NCI-H2081 (cell line): ENCODE measurements at regions not wholly inside any gene's neighbourhood (a gene's known extent, or its start where the extent isn't known, plus 50 kb on each side); places are given as distances from the start of the nearest gene placed in this dataset.

Experiments used
- DNase-seq, 2 experiments: peaks; one replicate each; lab custom pipeline; 2025; lab: John Stamatoyannopoulos, UW

GRCh38 chr13:107113387-107113786 lies 545.5 kb upstream of the ARGLU1 start:
- no peak for DNase-seq

GRCh38 chr13:107111248-107111647 lies 543.3 kb upstream of the ARGLU1 start:
- DNase-seq = no peak

GRCh38 chr13:107104631-107105030 lies 536.7 kb upstream of the ARGLU1 start:
- DNase-seq = no peak

GRCh38 chr13:107102676-107103075 lies 534.7 kb upstream of the ARGLU1 start:
- DNase-seq = no peak

GRCh38 chr13:107099661-107100060 lies 531.7 kb upstream of the ARGLU1 start:
- no peak for DNase-seq

- DNase-seq = no peak
Measured at GRCh38 chr13:107097916-107098315, 530.0 kb upstream of the ARGLU1 start.

GRCh38 chr13:107095876-107096275 lies 527.9 kb upstream of the ARGLU1 start:
- DNase-seq = no peak

- no peak for DNase-seq
Measured at GRCh38 chr13:107091861-107092260, 523.9 kb upstream of the ARGLU1 start.

- DNase-seq = no peak
Measured at GRCh38 chr13:107091428-107091827, 523.5 kb upstream of the ARGLU1 start.

- DNase-seq = no peak
Measured at GRCh38 chr13:107088061-107088460, 520.1 kb upstream of the ARGLU1 start.

GRCh38 chr13:107079423-107080049 lies 511.6 kb upstream of the ARGLU1 start:
- DNase-seq = no peak

- DNase-seq = no peak
Measured at GRCh38 chr13:107078229-107078765, 510.4 kb upstream of the ARGLU1 start.

- no peak for DNase-seq
Measured at GRCh38 chr13:107076801-107077200, 508.9 kb upstream of the ARGLU1 start.

- DNase-seq = no peak
Measured at GRCh38 chr13:107075576-107075975, 507.6 kb upstream of the ARGLU1 start.

GRCh38 chr13:107070792-107071191 lies 502.9 kb upstream of the ARGLU1 start:
- DNase-seq = no peak

GRCh38 chr13:107069108-107069776 lies 501.3 kb upstream of the ARGLU1 start:
- DNase-seq = no peak

GRCh38 chr13:107067381-107067780 lies 499.4 kb upstream of the ARGLU1 start:
- DNase-seq = no peak

GRCh38 chr13:107066355-107066754 lies 498.4 kb upstream of the ARGLU1 start:
- DNase-seq = no peak

- DNase-seq = no peak
Measured at GRCh38 chr13:107065036-107065435, 497.1 kb upstream of the ARGLU1 start.

- no peak for DNase-seq
Measured at GRCh38 chr13:107057028-107057631, 489.2 kb upstream of the ARGLU1 start.

- no peak for DNase-seq
Measured at GRCh38 chr13:107043021-107043956, 475.4 kb upstream of the ARGLU1 start.

- DNase-seq = no peak
Measured at GRCh38 chr13:107035778-107036177, 467.8 kb upstream of the ARGLU1 start.
